ENCODE measurements at regions not wholly inside any gene's neighbourhood (a gene's known extent, or its start where the extent isn't known, plus 50 kb on each side); places are given as distances from the start of the nearest gene placed in this dataset.

DNA sequence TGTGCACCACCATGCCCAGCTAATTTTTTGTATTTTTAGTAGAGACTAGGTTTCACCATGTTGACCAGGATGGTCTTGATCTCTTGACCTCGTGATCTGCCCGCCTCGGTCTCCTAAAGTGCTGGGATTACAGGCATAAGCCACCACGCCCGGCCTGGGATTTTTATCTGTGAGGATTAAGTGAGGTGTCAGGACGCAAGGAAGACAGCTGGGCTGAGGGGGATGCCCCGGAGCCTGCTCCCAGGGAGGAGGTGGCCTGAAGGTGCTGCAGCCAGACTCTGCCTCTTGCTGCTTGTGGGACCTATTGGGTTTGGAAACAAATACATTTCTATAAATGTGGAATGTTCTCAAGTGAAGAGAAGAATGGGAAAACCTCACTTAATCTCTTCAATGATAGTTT lies 131.6 kb downstream of the OLFM4 start:
- Histone ChIP-seq H3K9me3 (ENCODE audit: control insufficient read depth, low read depth, low read length) (no peaks in the 10 kb centered on the region), H2AFZ (ENCODE audit: control insufficient read depth, low read length) (no peak overlapping the region), H4K20me1 (ENCODE audit: control insufficient read depth, extremely low read depth, insufficient read depth, low read length) (no peaks in the 10 kb centered on the region), H3K9me1 (ENCODE audit: control insufficient read depth, extremely low read depth, insufficient read depth, low read length) (no peaks in the 10 kb centered on the region), H3K27ac (ENCODE audit: control insufficient read depth, insufficient read depth, low read length) (no peak overlapping the region), H3K4me3 (ENCODE audit: control insufficient read depth in 2 of 3, extremely low read depth in 1 of 3, insufficient read depth in 2 of 3, low read depth in 1 of 3, low read length in 3 of 3) (no peak overlapping the region), H3K4me1 (ENCODE audit: control insufficient read depth, extremely low read depth, insufficient read depth, low read length) (no peaks in the 10 kb centered on the region), H3K36me3 (ENCODE audit: control insufficient read depth in 2 of 2, extremely low read depth in 1 of 2, insufficient read depth in 2 of 2, low read length in 2 of 2) (no peaks in the 10 kb centered on the region), H3K9ac (ENCODE audit: control insufficient read depth, extremely low read depth, insufficient read depth, low read length) (no peak overlapping the region), H3K79me2 (ENCODE audit: control insufficient read depth, insufficient read depth, low read length) (no peaks in the 10 kb centered on the region), H3K27me3 (ENCODE audit: control insufficient read depth, extremely low read depth, insufficient read depth, low read length) (no peaks in the 10 kb centered on the region), H3K4me2 (ENCODE audit: control insufficient read depth, extremely low read depth, insufficient read depth, low read depth, low read length) (no peak overlapping the region)
- dilution Hi-C loops (cut with MboI; ENCODE audit: extremely low pct_ligation_motif_present, low sequenced_read_pairs), result no loop called here
- FAIRE-seq (no peak), DNase-seq (ENCODE audit: low read depth, low spot score) (no peak)
- TF ChIP-seq, protein P1, sequence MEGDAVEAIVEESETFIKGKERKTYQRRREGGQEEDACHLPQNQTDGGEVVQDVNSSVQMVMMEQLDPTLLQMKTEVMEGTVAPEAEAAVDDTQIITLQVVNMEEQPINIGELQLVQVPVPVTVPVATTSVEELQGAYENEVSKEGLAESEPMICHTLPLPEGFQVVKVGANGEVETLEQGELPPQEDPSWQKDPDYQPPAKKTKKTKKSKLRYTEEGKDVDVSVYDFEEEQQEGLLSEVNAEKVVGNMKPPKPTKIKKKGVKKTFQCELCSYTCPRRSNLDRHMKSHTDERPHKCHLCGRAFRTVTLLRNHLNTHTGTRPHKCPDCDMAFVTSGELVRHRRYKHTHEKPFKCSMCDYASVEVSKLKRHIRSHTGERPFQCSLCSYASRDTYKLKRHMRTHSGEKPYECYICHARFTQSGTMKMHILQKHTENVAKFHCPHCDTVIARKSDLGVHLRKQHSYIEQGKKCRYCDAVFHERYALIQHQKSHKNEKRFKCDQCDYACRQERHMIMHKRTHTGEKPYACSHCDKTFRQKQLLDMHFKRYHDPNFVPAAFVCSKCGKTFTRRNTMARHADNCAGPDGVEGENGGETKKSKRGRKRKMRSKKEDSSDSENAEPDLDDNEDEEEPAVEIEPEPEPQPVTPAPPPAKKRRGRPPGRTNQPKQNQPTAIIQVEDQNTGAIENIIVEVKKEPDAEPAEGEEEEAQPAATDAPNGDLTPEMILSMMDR (optimal IDR thresholded peaks at IDR 0.05 in 1 of 3, IDR thresholded peaks at IDR 0.05 in 1 of 3, conservative IDR thresholded peaks at IDR 0.05 in 1 of 3; ENCODE audit: extremely low read depth in 1 of 3, insufficient read depth in 2 of 3, low read length in 3 of 3), result no peak
- no peak for TF ChIP-seq EZH2 (IDR thresholded peaks at IDR 0.05; ENCODE audit: low read length)

DNA sequence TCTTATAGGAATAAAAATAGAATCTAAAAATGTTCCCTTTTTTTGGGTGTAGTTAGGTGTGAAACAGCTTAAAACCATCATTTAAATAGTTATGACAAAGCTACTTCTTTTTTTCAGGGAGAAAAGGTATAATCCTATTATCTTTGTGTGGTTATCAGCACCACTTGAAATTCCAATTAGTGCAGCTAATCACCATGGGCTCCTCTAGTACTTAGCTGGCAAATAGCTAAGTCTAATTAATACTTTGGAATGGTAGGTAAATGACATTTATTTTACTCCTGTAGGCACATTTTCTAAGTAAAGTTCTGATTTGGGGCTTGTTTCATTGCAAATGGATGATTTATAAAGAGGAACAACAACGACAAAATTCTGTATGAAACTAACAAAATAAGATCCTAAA lies 132.6 kb downstream of the OLFM4 start:
- H3K9me3 ChIP-seq (ENCODE audit: control insufficient read depth, low read depth, low read length), result no peaks in the 10 kb centered on the region
- H3K9ac ChIP-seq (ENCODE audit: control insufficient read depth, extremely low read depth, insufficient read depth, low read length), result no peak overlapping the region
- H3K79me2 ChIP-seq (ENCODE audit: control insufficient read depth, insufficient read depth, low read length), result no peaks in the 10 kb centered on the region
- FAIRE-seq, result no peak
- no peaks in the 10 kb centered on the region for H3K27me3 ChIP-seq (ENCODE audit: control insufficient read depth, extremely low read depth, insufficient read depth, low read length)
- no peaks in the 10 kb centered on the region for H3K4me1 ChIP-seq (ENCODE audit: control insufficient read depth, extremely low read depth, insufficient read depth, low read length)
- H3K27ac ChIP-seq (ENCODE audit: control insufficient read depth, insufficient read depth, low read length), result no peak overlapping the region
- no peak overlapping the region for H3K4me3 ChIP-seq (ENCODE audit: control insufficient read depth in 2 of 3, extremely low read depth in 1 of 3, insufficient read depth in 2 of 3, low read depth in 1 of 3, low read length in 3 of 3)
- no peak overlapping the region for H2AFZ ChIP-seq (ENCODE audit: control insufficient read depth, low read length)
- TF ChIP-seq EZH2 (IDR thresholded peaks at IDR 0.05; ENCODE audit: low read length), result no peak
- TF ChIP-seq, protein P1 (optimal IDR thresholded peaks at IDR 0.05 in 1 of 3, IDR thresholded peaks at IDR 0.05 in 1 of 3, conservative IDR thresholded peaks at IDR 0.05 in 1 of 3; ENCODE audit: extremely low read depth in 1 of 3, insufficient read depth in 2 of 3, low read length in 3 of 3), result no peak
- DNase-seq (ENCODE audit: low read depth, low spot score), result no peak
- H3K36me3 ChIP-seq (ENCODE audit: control insufficient read depth in 2 of 2, extremely low read depth in 1 of 2, insufficient read depth in 2 of 2, low read length in 2 of 2), result no peaks in the 10 kb centered on the region
- no peak overlapping the region for H3K4me2 ChIP-seq (ENCODE audit: control insufficient read depth, extremely low read depth, insufficient read depth, low read depth, low read length)
- no peaks in the 10 kb centered on the region for H3K9me1 ChIP-seq (ENCODE audit: control insufficient read depth, extremely low read depth, insufficient read depth, low read length)
- H4K20me1 ChIP-seq (ENCODE audit: control insufficient read depth, extremely low read depth, insufficient read depth, low read length), result no peaks in the 10 kb centered on the region
- dilution Hi-C loops (cut with MboI; ENCODE audit: extremely low pct_ligation_motif_present, low sequenced_read_pairs), result no loop called here
